Fibroblast of skin of abdomen (primary cell): ENCODE measurements at regions not wholly inside any gene's neighbourhood (a gene's known extent, or its start where the extent isn't known, plus 50 kb on each side); places are given as distances from the start of the nearest gene placed in this dataset.
"Not testable (repeated sequence)": the region's sequence is repeated elsewhere in the genome, so short reads cannot be mapped to it uniquely, and the experiment has no call there.

Source experiments
- DNase-seq: peaks from one replicate; pipeline ENCODE4 v3.0.0-alpha.2; 2013

GRCh38 chr20:54820392-54820791 lies 345.0 kb downstream of the DOK5 start:
- no peak for DNase-seq

GRCh38 chr20:54806462-54806861 lies 331.1 kb downstream of the DOK5 start:
- no peak for DNase-seq

GRCh38 chr20:54794874-54795273 lies 319.5 kb downstream of the DOK5 start:
- no peak for DNase-seq

- no peak for DNase-seq
Measured at GRCh38 chr20:54794110-54794509, 318.7 kb downstream of the DOK5 start.

- DNase-seq = peak; percentile 16
Measured at GRCh38 chr20:54793291-54793992, 318.0 kb downstream of the DOK5 start.

GRCh38 chr20:54792688-54793087 lies 317.3 kb downstream of the DOK5 start:
- peak; percentile 2 for DNase-seq

- not testable (repeated sequence) for DNase-seq
Measured at GRCh38 chr20:54788260-54788659, 312.9 kb downstream of the DOK5 start.

GRCh38 chr20:54782758-54783157 lies 307.4 kb downstream of the DOK5 start:
- not testable (repeated sequence) for DNase-seq

GRCh38 chr20:54774426-54774825 lies 299.0 kb downstream of the DOK5 start:
- DNase-seq = no peak

- DNase-seq = no peak
Measured at GRCh38 chr20:54773643-54774000, 298.2 kb downstream of the DOK5 start.

GRCh38 chr20:54772893-54773642 lies 297.7 kb downstream of the DOK5 start:
- DNase-seq = no peak

- DNase-seq = no peak
Measured at GRCh38 chr20:54766483-54766882, 291.1 kb downstream of the DOK5 start.

GRCh38 chr20:54763366-54763765 lies 288.0 kb downstream of the DOK5 start:
- DNase-seq = no peak

- DNase-seq = no peak
Measured at GRCh38 chr20:54759589-54759988, 284.2 kb downstream of the DOK5 start.

GRCh38 chr20:54746796-54747195 lies 271.4 kb downstream of the DOK5 start:
- no peak for DNase-seq

- no peak for DNase-seq
Measured at GRCh38 chr20:54745780-54746179, 270.4 kb downstream of the DOK5 start.

- DNase-seq = no peak
Measured at GRCh38 chr20:54744097-54744496, 268.7 kb downstream of the DOK5 start.

- DNase-seq = no peak
Measured at GRCh38 chr20:54742193-54742592, 266.8 kb downstream of the DOK5 start.

- no peak for DNase-seq
Measured at GRCh38 chr20:54736421-54736820, 261.0 kb downstream of the DOK5 start.

GRCh38 chr20:54733687-54734086 lies 258.3 kb downstream of the DOK5 start:
- DNase-seq = no peak

GRCh38 chr20:54727490-54727889 lies 252.1 kb downstream of the DOK5 start:
- no peak for DNase-seq

GRCh38 chr20:54726687-54727300 lies 251.4 kb downstream of the DOK5 start:
- DNase-seq = peak; percentile 26

GRCh38 chr20:54725266-54725665 lies 249.9 kb downstream of the DOK5 start:
- DNase-seq = not testable (repeated sequence)

GRCh38 chr20:54723723-54724122 lies 248.3 kb downstream of the DOK5 start:
- no peak for DNase-seq
